Activated CD4-positive, CD25-positive, alpha-beta regulatory T cell treated with anti-CD3 and anti-CD28 coated beads, Interleukin-2, amount 50 U/mL, for 24 hours (primary cell): ENCODE measurements at regions not wholly inside any gene's neighbourhood (a gene's known extent, or its start where the extent isn't known, plus 50 kb on each side); places are given as distances from the start of the nearest gene placed in this dataset.

Source experiments
- ATAC-seq, 2 donors: fragments of 150-1000 bp; cut with Tn5 transposase; one replicate each; pipeline ENCODE4 v1.10.0; 2021; ENCODE audit warnings: mild to moderate bottlenecking in 1 of 2, moderate library complexity in 1 of 2

DNA sequence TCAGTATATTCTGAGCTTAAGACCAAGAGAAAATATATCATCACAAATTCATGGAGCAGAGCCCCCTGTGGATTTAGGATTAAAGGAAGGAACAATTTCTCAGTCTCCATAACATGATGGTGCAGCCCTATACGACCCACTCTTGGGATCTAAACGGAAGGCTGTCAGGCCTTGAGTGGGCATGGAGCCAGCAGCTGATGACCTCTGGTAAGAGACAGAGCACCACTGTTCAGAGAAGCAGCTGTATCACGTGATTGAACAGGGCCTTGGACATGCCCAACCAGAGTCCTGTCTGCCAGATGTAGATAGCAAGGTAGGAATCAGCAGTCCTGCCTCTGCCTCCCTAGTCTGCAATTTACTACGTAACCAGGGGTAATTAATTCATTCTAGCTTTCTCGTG lies 259.4 kb upstream of the POU3F2 start:
- ATAC-seq = no peak

- no peak for ATAC-seq
These were observed 257.6 kb upstream of the POU3F2 start for GRCh38 chr6:98576791-98577190.

DNA sequence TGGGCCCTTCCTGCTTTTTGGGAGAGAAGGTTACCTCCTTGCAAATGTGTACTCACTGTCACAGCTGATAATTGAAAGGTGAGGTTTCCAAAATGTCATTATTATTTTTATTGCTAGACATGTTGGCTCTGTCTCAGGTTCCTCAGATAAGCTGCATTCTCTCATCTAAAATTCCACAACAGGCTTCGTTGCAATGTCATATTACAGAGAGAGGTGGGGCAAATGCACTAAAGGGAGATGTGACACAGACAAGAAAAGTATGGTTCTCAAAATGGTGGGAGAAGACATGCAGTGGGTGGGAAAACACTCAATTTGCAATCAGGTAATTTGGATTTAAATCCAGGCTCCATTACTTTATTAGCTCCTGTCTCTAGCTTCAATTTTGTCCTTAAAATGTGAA lies 256.4 kb upstream of the POU3F2 start:
- ATAC-seq = no peak

- ATAC-seq = no peak
These were observed 255.3 kb upstream of the POU3F2 start for GRCh38 chr6:98579079-98579478.

- ATAC-seq = no peak
These were observed 254.4 kb upstream of the POU3F2 start for GRCh38 chr6:98579941-98580340.

GRCh38 chr6:98581705-98582104 lies 252.7 kb upstream of the POU3F2 start:
- no peak for ATAC-seq

DNA sequence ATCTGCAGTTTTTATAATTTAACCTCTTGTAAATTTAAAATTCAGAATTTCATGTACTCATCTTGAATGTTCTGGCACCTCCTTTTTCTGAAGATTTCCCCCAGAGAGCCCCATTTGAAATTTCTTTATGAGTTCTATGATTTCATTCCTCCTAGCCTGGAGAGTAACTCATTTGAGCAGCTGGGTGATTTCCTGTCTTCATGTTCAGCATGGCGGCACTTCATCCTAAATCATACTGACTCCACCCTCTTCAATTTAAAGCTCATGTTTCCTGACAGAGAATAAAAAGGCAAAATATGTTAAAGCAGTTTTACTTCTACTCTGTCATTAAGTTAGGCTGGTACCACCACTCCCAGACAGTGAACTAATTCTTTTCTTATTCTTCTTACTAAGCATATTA lies 250.9 kb upstream of the POU3F2 start:
- ATAC-seq = no peak

- ATAC-seq = no peak
These were observed 248.2 kb upstream of the POU3F2 start for GRCh38 chr6:98586163-98586562.

DNA sequence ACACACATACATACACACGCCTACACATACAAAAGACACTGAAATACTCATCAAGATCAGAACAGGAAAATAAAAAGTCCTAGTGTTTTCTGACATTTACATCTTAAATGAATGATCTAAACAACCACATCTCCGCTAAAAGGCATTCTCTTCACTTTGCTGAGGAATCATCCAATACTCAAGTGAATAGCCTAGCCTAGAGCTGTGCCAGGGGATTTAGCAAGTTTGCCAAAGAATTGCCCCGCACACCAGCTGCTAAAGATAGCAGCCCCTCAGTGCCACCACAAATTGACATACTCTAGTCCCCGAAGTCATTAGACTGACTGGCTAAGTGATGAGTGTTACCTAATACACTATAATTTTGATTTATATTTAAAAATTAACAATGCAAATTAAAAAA lies 246.8 kb upstream of the POU3F2 start:
- ATAC-seq = no peak

DNA sequence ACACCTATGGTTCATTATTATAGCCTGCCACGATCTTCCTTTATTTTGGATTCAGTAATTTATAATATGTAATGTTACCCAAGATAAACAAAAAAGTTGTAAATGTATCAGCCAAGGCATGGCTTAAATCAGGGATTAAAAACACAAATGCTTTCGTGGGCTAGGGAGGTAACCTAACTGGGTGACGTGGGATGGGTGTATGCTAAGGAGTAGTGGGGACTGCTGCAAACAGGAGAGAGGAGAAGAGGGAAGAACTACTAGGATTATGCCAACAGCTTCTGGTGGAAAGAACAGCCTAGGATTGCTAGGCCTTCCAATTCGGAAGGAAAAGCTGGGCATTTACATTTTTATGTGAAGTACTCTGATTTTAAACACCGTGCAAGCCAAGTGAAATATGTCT lies 244.8 kb upstream of the POU3F2 start:
- ATAC-seq = no peak

DNA sequence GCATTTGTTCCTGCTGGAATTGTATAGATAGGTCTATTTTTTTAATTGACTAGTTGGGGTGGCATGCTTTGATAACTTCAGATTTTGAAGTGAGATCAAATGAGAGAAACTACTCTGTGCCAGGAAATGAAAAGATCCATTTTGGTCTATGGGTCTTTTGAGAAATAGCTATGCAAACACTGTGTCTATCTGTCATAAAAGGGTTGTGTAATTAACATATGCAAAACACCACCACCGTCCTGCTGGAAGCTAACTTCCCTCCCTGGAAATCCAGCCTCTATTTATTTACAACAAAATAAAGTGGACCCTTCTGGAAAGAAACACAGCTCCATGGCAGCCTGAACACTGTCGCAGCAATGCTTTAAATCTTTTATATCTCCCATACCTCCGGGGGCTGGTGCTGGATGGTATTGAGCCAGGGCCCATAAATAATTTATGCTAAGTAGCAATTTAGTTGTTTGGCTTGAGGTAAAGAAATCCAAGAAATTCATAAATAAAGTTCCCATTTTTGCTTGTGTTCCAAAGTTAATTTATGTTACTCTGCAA lies 244.2 kb upstream of the POU3F2 start:
- no peak for ATAC-seq

DNA sequence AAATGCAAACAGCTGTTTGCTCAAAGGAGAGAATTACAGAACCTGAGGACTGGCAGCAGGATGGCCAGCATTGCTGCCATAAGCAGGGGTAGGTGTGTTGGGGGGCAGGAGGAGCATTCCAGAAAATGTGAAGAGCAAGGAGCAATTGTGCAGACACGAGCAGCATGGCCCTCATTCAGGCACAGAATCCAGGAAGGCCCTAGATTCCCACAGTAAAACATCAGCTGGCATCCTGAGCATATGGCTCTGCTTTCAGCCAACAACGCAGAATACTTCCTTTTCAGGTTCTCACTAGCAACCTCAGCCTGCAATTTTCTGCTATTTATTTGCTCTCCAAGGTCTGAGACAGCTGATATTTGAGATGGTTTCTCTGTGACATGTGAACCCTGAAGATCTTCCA lies 243.4 kb upstream of the POU3F2 start:
- no peak for ATAC-seq

DNA sequence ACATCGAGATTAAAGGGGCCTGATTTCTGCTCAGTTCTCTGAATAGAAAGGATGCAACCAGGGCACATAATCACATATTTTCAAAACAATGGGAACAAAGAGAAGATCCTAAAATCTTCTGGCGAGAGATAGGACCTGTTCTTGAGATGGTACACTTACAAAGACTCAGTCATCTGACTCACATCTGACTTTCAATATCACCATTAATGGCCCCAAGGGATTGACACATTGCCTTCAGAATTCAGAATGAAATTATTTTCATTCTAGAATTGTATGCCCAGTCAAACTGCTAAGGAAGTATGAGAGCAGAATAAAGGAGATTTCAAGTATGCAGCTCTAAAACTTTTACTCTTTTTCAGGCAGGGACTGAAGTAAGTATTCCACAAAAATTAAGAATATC lies 240.7 kb upstream of the POU3F2 start:
- no peak for ATAC-seq

GRCh38 chr6:98601716-98602115 lies 232.7 kb upstream of the POU3F2 start:
- no peak for ATAC-seq

DNA sequence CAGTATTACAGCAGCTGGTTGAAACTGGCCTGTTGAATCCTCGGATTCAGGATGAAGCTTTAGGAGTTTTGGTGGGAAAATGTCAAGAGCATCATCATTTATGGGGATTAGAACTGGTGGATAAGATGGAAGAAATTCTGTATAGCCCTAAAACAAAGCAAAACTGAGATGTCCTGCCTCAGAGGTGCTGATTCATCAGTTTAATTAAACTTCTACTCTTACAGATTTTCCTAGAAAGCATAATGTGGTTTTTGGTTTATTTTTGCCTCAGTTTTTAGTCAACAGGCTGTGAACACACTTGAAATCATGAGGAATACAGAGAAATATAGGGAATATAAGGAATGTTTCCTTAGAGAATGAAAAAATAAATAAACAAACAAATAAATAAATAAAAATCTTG lies 228.7 kb upstream of the POU3F2 start:
- ATAC-seq = no peak

DNA sequence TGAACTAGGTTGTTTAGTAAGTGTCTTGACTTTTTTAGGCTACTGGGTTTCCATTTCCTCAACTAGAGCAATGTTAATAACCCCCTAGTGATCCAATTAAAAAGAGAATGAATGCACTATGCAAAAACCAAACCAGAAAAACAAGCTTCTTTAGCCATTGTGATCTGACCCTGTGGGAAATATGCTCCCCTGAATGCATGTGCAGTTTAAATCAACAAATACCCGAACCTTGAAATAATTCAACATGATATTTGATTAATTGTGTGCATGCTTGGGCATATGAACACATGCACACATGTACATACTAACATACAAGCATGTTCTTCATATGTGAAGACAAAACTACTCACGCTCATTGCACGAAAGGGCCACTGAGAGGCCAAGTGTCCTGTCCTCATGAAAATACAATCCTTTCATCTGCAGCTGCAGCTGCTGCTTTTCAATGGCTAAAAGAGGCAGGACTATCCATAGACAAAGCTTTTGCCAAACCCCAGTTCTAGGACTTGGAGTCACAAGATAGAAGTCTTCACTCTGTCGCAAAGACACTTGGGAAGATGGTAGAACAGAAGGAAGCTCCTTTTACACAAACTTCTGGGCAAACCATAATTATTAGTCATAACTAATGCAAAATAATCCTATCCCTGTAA lies 207.1 kb upstream of the POU3F2 start:
- no peak for ATAC-seq

- ATAC-seq = no peak
These were observed 200.5 kb upstream of the POU3F2 start for GRCh38 chr6:98633886-98634285.

DNA sequence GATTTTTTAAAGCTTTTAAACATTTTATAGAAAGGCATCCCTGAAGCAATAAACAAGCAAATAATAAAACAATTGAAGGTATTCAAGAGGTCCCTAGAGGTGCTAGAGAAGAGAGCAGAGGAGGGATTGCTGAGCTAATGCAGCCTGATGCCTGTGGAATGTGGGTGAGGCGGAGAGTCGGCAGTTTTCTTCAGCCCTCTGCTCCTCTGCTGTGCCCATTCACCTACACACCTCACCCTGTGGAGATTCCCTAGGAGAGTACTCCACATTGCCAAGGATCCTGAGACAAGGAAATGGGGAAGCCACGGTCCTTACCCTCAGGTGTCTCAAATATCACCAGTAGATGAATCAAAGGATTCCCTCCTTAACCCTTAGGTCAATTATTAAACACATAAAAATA lies 199.8 kb upstream of the POU3F2 start:
- no peak for ATAC-seq

DNA sequence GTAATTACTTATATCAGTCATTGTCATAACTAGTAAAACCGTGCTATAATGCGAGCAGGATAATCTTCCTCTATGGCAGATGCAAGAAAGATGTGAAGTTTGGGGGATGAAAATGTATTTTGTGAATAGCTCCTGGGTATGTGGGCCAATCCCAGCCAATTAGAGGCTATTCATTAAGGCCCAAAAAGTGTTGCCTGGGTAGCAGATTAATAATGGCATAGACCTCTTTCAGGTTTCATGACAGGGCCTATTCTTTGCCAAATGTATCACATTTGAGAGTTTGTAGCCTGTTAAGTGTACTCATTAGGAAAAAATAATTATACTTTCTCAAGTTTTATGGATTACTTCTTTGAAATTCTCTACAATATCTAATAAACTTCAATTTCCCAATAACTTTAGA lies 199.2 kb upstream of the POU3F2 start:
- ATAC-seq = no peak

GRCh38 chr6:98636941-98637340 lies 197.4 kb upstream of the POU3F2 start:
- ATAC-seq = no peak

GRCh38 chr6:98639089-98639635 lies 195.2 kb upstream of the POU3F2 start:
- ATAC-seq = no peak

DNA sequence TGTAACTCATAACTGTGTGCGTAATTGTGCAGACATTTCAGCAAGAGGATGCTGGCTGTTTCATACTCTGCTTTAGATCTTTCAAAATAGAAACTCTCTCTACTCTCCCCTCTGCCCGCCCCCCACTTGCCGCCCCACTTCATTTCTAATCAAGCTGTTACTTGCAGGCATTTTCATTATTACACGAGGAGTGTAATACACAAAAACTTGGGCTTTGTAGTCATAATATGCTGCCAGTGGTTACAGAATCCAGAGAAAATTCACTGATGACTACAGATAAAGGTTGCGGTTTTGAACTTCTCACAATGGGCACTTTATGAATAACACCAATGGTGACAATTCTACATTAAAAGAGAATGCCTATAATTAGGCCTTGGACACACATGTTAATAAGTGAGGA lies 194.0 kb upstream of the POU3F2 start:
- ATAC-seq = no peak

DNA sequence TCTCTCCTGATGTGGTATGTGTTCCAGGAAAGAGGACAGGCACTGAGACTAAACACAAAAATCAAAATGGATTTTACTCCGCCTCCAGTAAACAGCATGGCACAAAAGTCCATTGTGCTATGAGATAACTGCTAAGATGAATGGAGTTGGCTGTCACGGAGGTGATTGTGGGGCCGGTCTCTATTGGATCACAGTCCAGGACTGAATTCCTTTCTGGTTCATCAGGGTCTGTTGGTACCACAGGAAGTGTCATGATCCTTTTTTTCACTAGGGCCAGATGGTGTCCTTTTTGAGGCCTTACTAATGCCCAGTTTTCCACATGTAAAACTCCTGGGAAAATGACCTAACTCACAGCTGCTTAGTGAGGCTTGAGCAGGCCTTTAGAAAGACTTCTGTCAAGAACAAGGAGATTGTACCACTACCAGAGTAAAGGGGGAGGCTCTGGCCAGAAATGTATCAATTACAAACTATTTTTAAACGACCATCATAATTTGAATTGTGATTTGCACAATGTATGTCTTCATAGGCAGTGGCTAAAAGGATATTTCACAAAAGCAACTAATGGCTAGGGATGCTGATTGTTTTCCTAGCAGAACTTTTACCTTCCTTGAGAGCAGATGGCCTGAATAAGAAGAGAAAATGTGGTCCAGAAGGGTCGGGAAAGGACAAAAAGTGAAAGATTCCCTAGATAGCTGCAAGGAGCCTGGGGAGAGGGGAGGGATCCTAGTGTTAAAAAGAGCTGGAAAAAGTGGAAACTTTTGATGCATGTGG lies 192.2 kb upstream of the POU3F2 start:
- no peak for ATAC-seq

GRCh38 chr6:98644063-98644462 lies 190.3 kb upstream of the POU3F2 start:
- no peak for ATAC-seq
